Epithelial cell of esophagus (primary cell): ENCODE measurements at regions not wholly inside any gene's neighbourhood (a gene's known extent, or its start where the extent isn't known, plus 50 kb on each side); places are given as distances from the start of the nearest gene placed in this dataset.

Experiments used
- DNase-seq: peaks from one replicate; pipeline ENCODE4 v3.0.0; 2010; ENCODE audit warnings: low read depth
- H3K4me3 ChIP-seq: 2 replicates; pipeline ENCODE4 v1.5.1; 2011; ENCODE audit warnings: mild to moderate bottlenecking, low read length, control low read depth
- TF ChIP-seq, protein P1 (sequence below): IDR thresholded peaks from 2 replicates; pipeline ENCODE4 v1.5.1; 2011; ENCODE audit warnings: low read depth, mild to moderate bottlenecking, low read length, control low read depth, inconsistent platforms; ENCODE audit not compliant: insufficient read depth; ENCODE audit errors: missing control alignments

DNA sequence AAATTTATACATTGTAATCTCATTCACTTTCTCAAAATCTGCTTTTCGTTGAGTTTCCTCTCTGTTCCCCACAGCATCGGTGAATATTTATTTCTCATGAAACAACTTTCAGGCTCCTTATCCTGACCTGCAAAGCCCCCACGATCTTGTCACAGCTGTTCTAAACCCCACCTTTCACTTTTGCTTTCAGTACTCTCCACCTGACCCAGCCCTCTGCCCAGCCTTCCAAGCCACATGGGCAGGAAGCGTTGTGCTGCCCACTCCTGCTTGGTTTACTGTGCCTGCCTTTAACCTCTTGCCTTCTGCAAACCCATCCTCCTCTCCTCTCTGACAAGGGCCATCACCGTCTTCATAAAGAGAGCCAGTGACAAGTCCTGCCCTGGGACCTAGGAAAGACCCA lies 262.5 kb downstream of the GALR1 start:
- TF ChIP-seq, protein P1, sequence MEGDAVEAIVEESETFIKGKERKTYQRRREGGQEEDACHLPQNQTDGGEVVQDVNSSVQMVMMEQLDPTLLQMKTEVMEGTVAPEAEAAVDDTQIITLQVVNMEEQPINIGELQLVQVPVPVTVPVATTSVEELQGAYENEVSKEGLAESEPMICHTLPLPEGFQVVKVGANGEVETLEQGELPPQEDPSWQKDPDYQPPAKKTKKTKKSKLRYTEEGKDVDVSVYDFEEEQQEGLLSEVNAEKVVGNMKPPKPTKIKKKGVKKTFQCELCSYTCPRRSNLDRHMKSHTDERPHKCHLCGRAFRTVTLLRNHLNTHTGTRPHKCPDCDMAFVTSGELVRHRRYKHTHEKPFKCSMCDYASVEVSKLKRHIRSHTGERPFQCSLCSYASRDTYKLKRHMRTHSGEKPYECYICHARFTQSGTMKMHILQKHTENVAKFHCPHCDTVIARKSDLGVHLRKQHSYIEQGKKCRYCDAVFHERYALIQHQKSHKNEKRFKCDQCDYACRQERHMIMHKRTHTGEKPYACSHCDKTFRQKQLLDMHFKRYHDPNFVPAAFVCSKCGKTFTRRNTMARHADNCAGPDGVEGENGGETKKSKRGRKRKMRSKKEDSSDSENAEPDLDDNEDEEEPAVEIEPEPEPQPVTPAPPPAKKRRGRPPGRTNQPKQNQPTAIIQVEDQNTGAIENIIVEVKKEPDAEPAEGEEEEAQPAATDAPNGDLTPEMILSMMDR: no peak
- DNase-seq: no peak
- no peak overlapping the region for H3K4me3 ChIP-seq

DNA sequence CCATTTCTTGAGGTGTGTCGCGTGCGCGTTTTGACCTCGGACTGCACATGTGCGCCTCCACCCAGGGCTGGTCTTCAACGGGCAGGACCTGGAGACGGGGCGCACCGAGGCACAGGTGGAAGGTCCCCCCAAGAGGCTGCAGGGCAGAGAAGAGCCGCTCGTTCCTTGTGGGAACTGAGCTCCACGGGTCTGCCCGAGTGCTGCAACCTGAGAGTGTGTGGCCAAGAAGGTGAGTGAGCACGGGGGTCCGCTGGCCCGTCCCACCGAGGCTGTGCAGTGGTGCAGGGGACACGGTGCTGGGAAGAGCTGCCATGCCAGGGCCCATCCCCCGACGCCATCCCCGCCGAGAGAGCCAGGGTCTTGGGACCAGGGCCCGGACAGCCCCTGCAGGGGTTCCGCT lies 268.3 kb downstream of the GALR1 start:
- TF ChIP-seq, protein P1: no peak
- no peak overlapping the region for H3K4me3 ChIP-seq
- DNase-seq: no peak

- TF ChIP-seq, protein P1: no peak
- no peak for DNase-seq
These were observed 271.1 kb downstream of the GALR1 start for GRCh38 chr18:77520767-77521166.

GRCh38 chr18:77522051-77522675 lies 272.5 kb downstream of the GALR1 start:
- no peak overlapping the region for H3K4me3 ChIP-seq
- TF ChIP-seq, protein P1: no peak
- no peak for DNase-seq

More at GRCh38 chr18:77520767-77521166, 271.1 kb downstream of the GALR1 start:
- no peak overlapping the region for H3K4me3 ChIP-seq

GRCh38 chr18:77524909-77525308 lies 275.3 kb downstream of the GALR1 start:
- TF ChIP-seq, protein P1: no peak
- DNase-seq: no peak
- H3K4me3 ChIP-seq: no peak overlapping the region

DNA sequence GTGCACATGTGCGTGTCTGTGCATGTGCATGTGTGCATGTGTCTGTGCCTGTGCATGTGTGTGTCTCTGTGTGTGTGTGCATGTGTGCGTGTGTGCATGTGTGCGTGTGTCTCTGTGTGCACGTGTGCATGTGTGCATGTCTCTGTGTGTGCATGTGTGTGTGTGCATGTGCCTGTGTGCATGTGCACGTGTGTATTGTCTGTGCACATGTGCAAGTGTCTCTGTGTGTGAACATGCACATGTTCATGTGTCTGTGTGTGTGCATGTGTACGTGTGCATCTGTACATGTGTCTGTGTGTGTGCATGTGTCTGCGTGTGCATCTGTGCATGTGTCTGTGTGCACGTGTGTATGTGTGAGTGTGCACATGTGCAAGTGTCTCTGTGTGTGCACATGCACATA lies 277.3 kb downstream of the GALR1 start:
- TF ChIP-seq, protein P1: no peak
- H3K4me3 ChIP-seq: no peak overlapping the region
- DNase-seq: no peak

DNA sequence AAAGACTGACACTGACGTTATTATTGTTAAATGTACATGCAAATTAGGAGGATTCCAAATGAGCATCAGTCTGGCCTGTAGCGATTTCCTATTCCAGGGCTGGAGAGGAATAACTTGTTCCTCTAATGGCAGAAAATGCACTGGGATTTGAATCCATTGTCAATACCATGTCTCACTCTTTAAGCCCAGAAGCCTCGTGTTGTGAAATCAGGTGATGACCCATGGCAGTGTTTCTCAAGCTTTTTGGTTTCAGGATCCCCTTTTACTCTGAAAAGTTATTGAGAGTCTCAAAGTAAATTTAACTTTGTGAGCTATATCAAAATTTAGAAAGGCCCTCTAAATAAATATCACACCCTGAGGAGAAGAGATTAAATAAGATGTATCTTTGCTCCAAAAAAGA lies 279.2 kb downstream of the GALR1 start:
- no peak overlapping the region for H3K4me3 ChIP-seq
- DNase-seq: no peak
- TF ChIP-seq, protein P1: no peak
